Ovary (tissue), 3 donors: ENCODE measurements at regions not wholly inside any gene's neighbourhood (a gene's known extent, or its start where the extent isn't known, plus 50 kb on each side); places are given as distances from the start of the nearest gene placed in this dataset.

Experiments
- CTCF ChIP-seq, 3 donors: fragments of 450-650 bp in 2 of 3; fragments of 200-600 bp in 1 of 3; IDR thresholded peaks; one replicate each; pipeline versions ENCODE4 v1.5.1 to v1.8.0; 2016 to 2022; ENCODE audit warnings: antibody characterized with exemption in 3 of 3, mild to moderate bottlenecking in 1 of 3
- POLR2A ChIP-seq: fragments of 450-650 bp; IDR thresholded peaks from one replicate; pipeline ENCODE4 v1.6.1; 2017; ENCODE audit warnings: antibody characterized with exemption, mild to moderate bottlenecking, moderate library complexity
- donor health status: DM: no; HTN: no; CAD: no.

GRCh38 chr4:155434366-155434765 is 57.6 kb upstream of the MAP9 start:
- TF ChIP-seq CTCF (IDR thresholded peaks at IDR 0.05) (no peak), POLR2A (no peak)
